HCT116 (cell line): ENCODE measurements at regions not wholly inside any gene's neighbourhood (a gene's known extent, or its start where the extent isn't known, plus 50 kb on each side); places are given as distances from the start of the nearest gene placed in this dataset.

Experiments used
- ATAC-seq: fragments of 200-7000 bp; cut with Tn5 transposase; 2 replicates; pipeline ENCODE4 v1.9.1; 2020; ENCODE audit warnings: mild to moderate bottlenecking, moderate library complexity
- BruUV-seq: library from RNA; stranded (reverse); fragments of 400-500 nt; replicated peaks from 2 replicates; lab custom pipeline; 2021; lab: Mats Ljungman, UMichigan
- CTCF ChIA-PET: fragments of 300-600 bp; sonication (Branson Sonifier 250); formaldehyde crosslinking; loops from one replicate; lab custom pipeline; 2021; ENCODE audit warnings: antibody characterized with exemption; lab: Charles Lee
- POLR2A ChIA-PET: fragments of 300-600, 350-600 bp; sonication (Branson Sonifier 250); formaldehyde crosslinking; loops from one replicate; lab custom pipeline; 2021; ENCODE audit warnings: antibody characterized with exemption; lab: Charles Lee
- RAD21 ChIA-PET, 2 experiments: fragments of 300-600 bp; sonication (Branson Sonifier 250); formaldehyde crosslinking; loops; one replicate each; lab custom pipeline; 2023; ENCODE audit warnings: low total read pairs in 2 of 2; ENCODE audit not compliant: uncharacterized antibody in 2 of 2, unreplicated experiment in 2 of 2, low non-redundant PET in 1 of 2; lab: Charles Lee
- DNase-seq: peaks from one replicate; pipeline ENCODE4 v3.0.0-alpha.2; 2010; ENCODE audit warnings: low read depth, low spot score
- H2AFZ ChIP-seq: fragments of 200-600 bp; shearing (Covaris generic), sonication (generic); 2 replicates; pipeline ENCODE4 v1.6.1; 2017; ENCODE audit warnings: low read depth, mixed run types, mixed read lengths, antibody characterized with exemption, low read length; ENCODE audit not compliant: poor library complexity, severe bottlenecking
- H3K27ac ChIP-seq: 2 replicates; pipeline ENCODE4 v1.5.1; 2012; ENCODE audit warnings: low read depth, low read length
- H3K27me3 ChIP-seq: fragments of 200-600 bp; sonication (generic); 2 replicates; pipeline ENCODE4 v1.6.1; 2016; ENCODE audit warnings: mixed run types, low read length, mixed read lengths; ENCODE audit not compliant: insufficient read depth
- H3K36me3 ChIP-seq, 2 experiments: fragments of 200-500 bp in 1 of 2; fragments of 200-600 bp in 1 of 2; sonication (Bioruptor generic) in 1 of 2; sonication (generic) in 1 of 2; 2 replicates each; pipeline versions ENCODE4 v1.5.1 to v1.6.1; 2014 to 2016; ENCODE audit warnings: low read length in 2 of 2, inconsistent platforms in 1 of 2, mixed read lengths in 1 of 2, mixed run types in 1 of 2; ENCODE audit not compliant: insufficient read depth in 2 of 2, control insufficient read depth in 1 of 2
- H3K4me1 ChIP-seq, 2 experiments: fragments of 200-600 bp in 1 of 2; sonication (generic) in 1 of 2; 2 replicates each; pipeline versions ENCODE4 v1.5.1 to v1.6.1; 2012 to 2017; ENCODE audit warnings: low read length in 2 of 2, inconsistent platforms in 1 of 2, mild to moderate bottlenecking in 1 of 2, mixed read lengths in 1 of 2, mixed run types in 1 of 2, moderate library complexity in 1 of 2; ENCODE audit not compliant: insufficient read depth in 2 of 2, control insufficient read depth in 1 of 2
- H3K4me2 ChIP-seq: fragments of 200-600 bp; sonication (generic); 2 replicates; pipeline ENCODE4 v1.6.1; 2017; ENCODE audit warnings: mixed run types, low read length, mixed read lengths
- H3K4me3 ChIP-seq, 2 experiments: fragments of 200-600 bp in 1 of 2; sonication (generic) in 1 of 2; replicated peaks in 1 of 2; 2 replicates each; pipeline ENCODE4 v1.5.1; 2011 to 2016; ENCODE audit warnings: low read length in 2 of 2, control low read depth in 1 of 2, low read depth in 1 of 2, mild to moderate bottlenecking in 1 of 2, mixed read lengths in 1 of 2, mixed run types in 1 of 2
- H3K79me2 ChIP-seq: fragments of 200-600 bp; sonication (generic); 2 replicates; pipeline ENCODE4 v1.6.1; 2017; ENCODE audit warnings: mild to moderate bottlenecking, mixed run types, low read length, moderate library complexity, mixed read lengths; ENCODE audit not compliant: insufficient read depth
- H3K9ac ChIP-seq: fragments of 200-600 bp; sonication (generic); 2 replicates; pipeline ENCODE4 v1.6.1; 2016; ENCODE audit warnings: low read length, mixed read lengths
- H3K9me2 ChIP-seq: fragments of 200-600 bp; sonication (generic), shearing (Covaris generic); 2 replicates; pipeline ENCODE4 v1.6.1; 2017; ENCODE audit warnings: mixed run types, mild to moderate bottlenecking, moderate library complexity; ENCODE audit not compliant: insufficient read depth
- H3K9me3 ChIP-seq, 2 experiments: fragments of 200-500 bp in 1 of 2; fragments of 200-600 bp in 1 of 2; sonication (Bioruptor generic) in 1 of 2; sonication (generic) in 1 of 2; 2 replicates each; pipeline ENCODE4 v1.6.1; 2014 to 2017; ENCODE audit warnings: low read length in 2 of 2, mixed read lengths in 2 of 2, inconsistent platforms in 1 of 2, low read depth in 1 of 2, mild to moderate bottlenecking in 1 of 2, mixed run types in 1 of 2, moderate library complexity in 1 of 2; ENCODE audit not compliant: control insufficient read depth in 1 of 2, insufficient read depth in 1 of 2
- H4K20me1 ChIP-seq: fragments of 200-600 bp; sonication (generic), shearing (Covaris generic); 2 replicates; pipeline ENCODE4 v1.6.1; 2017; ENCODE audit warnings: mixed run types, mild to moderate bottlenecking, moderate library complexity; ENCODE audit not compliant: insufficient read depth
- ATF3 ChIP-seq: IDR thresholded peaks from 2 replicates; pipeline ENCODE4 v1.6.1; 2012
- EGR1 ChIP-seq: IDR thresholded peaks from 2 replicates; pipeline ENCODE4 v1.6.1; 2012; ENCODE audit warnings: low read depth
- ELF1 ChIP-seq: IDR thresholded peaks from 2 replicates; pipeline ENCODE4 v1.6.1; 2012; ENCODE audit warnings: low read depth, borderline replicate concordance
- EZH2phosphoT487 ChIP-seq: fragments of 200-600 bp; IDR thresholded peaks from 2 replicates; pipeline ENCODE4 v1.6.1; 2018; ENCODE audit warnings: antibody characterized with exemption, borderline replicate concordance
- FOSL1 ChIP-seq: IDR thresholded peaks from 2 replicates; pipeline ENCODE4 v1.6.1; 2012; ENCODE audit warnings: low read depth
- JUND ChIP-seq: IDR thresholded peaks from 2 replicates; pipeline ENCODE4 v1.6.1; 2012
- SP1 ChIP-seq: IDR thresholded peaks from 2 replicates; pipeline ENCODE4 v1.6.1; 2012; ENCODE audit warnings: low read depth
- SRF ChIP-seq: IDR thresholded peaks from 2 replicates; pipeline ENCODE4 v1.6.1; 2012; ENCODE audit warnings: low read depth
- TCF7L2 ChIP-seq: IDR thresholded peaks from 2 replicates; pipeline ENCODE4 v1.7.0; 2011; ENCODE audit warnings: borderline replicate concordance, inconsistent platforms; ENCODE audit not compliant: insufficient read depth, insufficient read length; ENCODE audit errors: extremely low read depth
- YY1 ChIP-seq: IDR thresholded peaks from 2 replicates; pipeline ENCODE4 v1.6.1; 2011; ENCODE audit warnings: low read length, low read depth, moderate library complexity, mild to moderate bottlenecking; ENCODE audit not compliant: insufficient replicate concordance; ENCODE audit errors: extremely low read depth
- intact Hi-C: fragments of 100-400 bp; cut with micrococcal nuclease; formaldehyde crosslinking; loops from 2 replicates; pipeline ENCODE4 v1.10.0; 2022
- TF ChIP-seq, protein P1 (sequence below), 3 experiments: fragments of 200-600 bp in 1 of 3; sonication (generic) in 1 of 3; IDR thresholded peaks in 2 of 3; conservative IDR thresholded peaks in 1 of 3; 2 replicates each; pipeline ENCODE4 v1.5.1; 2012 to 2017; ENCODE audit warnings: low read depth in 2 of 3, low read length in 2 of 3, antibody characterized with exemption in 1 of 3, borderline replicate concordance in 1 of 3, control low read depth in 1 of 3, mild to moderate bottlenecking in 1 of 3, mixed read lengths in 1 of 3, mixed run types in 1 of 3, moderate library complexity in 1 of 3; ENCODE audit not compliant: insufficient read depth in 1 of 3

GRCh38 chr11:41955635-41956400 lies 496.4 kb upstream of the LRRC4C start:
- BruUV-seq, result no TSS peak
- H3K27ac ChIP-seq, result no peak overlapping the region
- no peak overlapping the region for H3K4me2 ChIP-seq
- no peak overlapping the region for H2AFZ ChIP-seq
- H4K20me1 ChIP-seq, result no peaks in the 10 kb centered on the region
- no peaks in the 10 kb centered on the region for H3K9me2 ChIP-seq
- no peak overlapping the region for H3K9ac ChIP-seq
- no peaks in the 10 kb centered on the region for H3K4me1 ChIP-seq
- intact Hi-C loops, result no loop called here
- no peak for TF ChIP-seq JUND
- TF ChIP-seq EGR1, result no peak
- no peak for TF ChIP-seq EZH2phosphoT487
- TF ChIP-seq ELF1, result no peak
- TF ChIP-seq, protein P1, sequence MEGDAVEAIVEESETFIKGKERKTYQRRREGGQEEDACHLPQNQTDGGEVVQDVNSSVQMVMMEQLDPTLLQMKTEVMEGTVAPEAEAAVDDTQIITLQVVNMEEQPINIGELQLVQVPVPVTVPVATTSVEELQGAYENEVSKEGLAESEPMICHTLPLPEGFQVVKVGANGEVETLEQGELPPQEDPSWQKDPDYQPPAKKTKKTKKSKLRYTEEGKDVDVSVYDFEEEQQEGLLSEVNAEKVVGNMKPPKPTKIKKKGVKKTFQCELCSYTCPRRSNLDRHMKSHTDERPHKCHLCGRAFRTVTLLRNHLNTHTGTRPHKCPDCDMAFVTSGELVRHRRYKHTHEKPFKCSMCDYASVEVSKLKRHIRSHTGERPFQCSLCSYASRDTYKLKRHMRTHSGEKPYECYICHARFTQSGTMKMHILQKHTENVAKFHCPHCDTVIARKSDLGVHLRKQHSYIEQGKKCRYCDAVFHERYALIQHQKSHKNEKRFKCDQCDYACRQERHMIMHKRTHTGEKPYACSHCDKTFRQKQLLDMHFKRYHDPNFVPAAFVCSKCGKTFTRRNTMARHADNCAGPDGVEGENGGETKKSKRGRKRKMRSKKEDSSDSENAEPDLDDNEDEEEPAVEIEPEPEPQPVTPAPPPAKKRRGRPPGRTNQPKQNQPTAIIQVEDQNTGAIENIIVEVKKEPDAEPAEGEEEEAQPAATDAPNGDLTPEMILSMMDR (IDR thresholded peaks at IDR 0.05 in 2 of 3, conservative IDR thresholded peaks at IDR 0.05 in 1 of 3; ENCODE audit: borderline replicate concordance in 1 of 3, insufficient read depth in 1 of 3, low read depth in 2 of 3, low read length in 2 of 3), result no peak
- no peak for TF ChIP-seq FOSL1
- TF ChIP-seq SP1, result no peak
- no peak overlapping the region for H3K4me3 ChIP-seq
- H3K9me3 ChIP-seq, result peaks cover 5 to 11% of the 10 kb centered on the region in 2 experiments; a peak in 2 of 4 replicates
- DNase-seq (no peak), ATAC-seq (no peak)
- ChIA-PET POLR2A (no interaction called here), CTCF (no interaction called here), RAD21 (no interaction called here)
- H3K27me3 ChIP-seq, result no peaks in the 10 kb centered on the region
- H3K79me2 ChIP-seq, result no peaks in the 10 kb centered on the region
- no peaks in the 10 kb centered on the region for H3K36me3 ChIP-seq

GRCh38 chr11:41963406-41963805 lies 504.0 kb upstream of the LRRC4C start:
- intact Hi-C loops, result no loop called here
- no peak for ATAC-seq
- Histone ChIP-seq H3K27me3 (no peaks in the 10 kb centered on the region), H3K36me3 (no peaks in the 10 kb centered on the region), H4K20me1 (no peaks in the 10 kb centered on the region), H3K4me2 (no peak overlapping the region), H3K4me1 (no peaks in the 10 kb centered on the region)
- BruUV-seq, result no TSS peak
- TF ChIP-seq ATF3 (no peak), ELF1 (no peak), TCF7L2 (no peak), SRF (no peak), YY1 (no peak)
- TF ChIP-seq, protein P1 (IDR thresholded peaks at IDR 0.05 in 2 of 3, conservative IDR thresholded peaks at IDR 0.05 in 1 of 3; ENCODE audit: borderline replicate concordance in 1 of 3, insufficient read depth in 1 of 3, low read depth in 2 of 3, low read length in 2 of 3), result no peak
- TF ChIP-seq, all 23 proteins: peak for 0
- POLR2A ChIA-PET, result no interaction called here
- Histone ChIP-seq H3K9ac (no peak overlapping the region), H3K4me3 (no peak overlapping the region), H3K79me2 (no peaks in the 10 kb centered on the region), H3K9me3 (peaks cover 7 to 9% of the 10 kb centered on the region in 2 experiments; a peak in 2 of 4 replicates), H3K27ac (no peak overlapping the region), H2AFZ (no peak overlapping the region), H3K9me2 (no peaks in the 10 kb centered on the region)
- CTCF ChIA-PET, result no interaction called here
- RAD21 ChIA-PET, result no interaction called here
- DNase-seq, result no peak
